ENCODE measurements at regions not wholly inside any gene's neighbourhood (a gene's known extent, or its start where the extent isn't known, plus 50 kb on each side); places are given as distances from the start of the nearest gene placed in this dataset.

DNA sequence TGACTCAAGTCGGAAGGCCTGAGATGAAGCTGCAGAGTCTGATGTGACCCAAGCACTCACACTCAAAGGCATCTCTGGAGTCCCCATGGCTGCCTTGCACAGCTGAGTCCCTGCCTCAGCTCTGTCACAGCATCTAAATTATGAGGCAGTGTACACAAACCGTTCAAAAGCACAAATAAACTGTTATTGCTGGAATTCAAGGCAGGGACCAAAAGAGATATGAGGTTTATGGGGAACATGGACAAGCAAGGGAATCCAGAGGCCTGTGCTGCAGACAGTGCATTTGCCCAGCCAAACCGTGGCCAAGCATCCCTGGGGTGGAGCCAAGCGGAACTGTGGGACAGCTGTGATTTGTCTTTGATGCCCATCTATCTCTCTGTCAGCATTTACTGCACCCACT lies 91.3 kb downstream of the RPS29 start:
- TF ChIP-seq, protein P1, sequence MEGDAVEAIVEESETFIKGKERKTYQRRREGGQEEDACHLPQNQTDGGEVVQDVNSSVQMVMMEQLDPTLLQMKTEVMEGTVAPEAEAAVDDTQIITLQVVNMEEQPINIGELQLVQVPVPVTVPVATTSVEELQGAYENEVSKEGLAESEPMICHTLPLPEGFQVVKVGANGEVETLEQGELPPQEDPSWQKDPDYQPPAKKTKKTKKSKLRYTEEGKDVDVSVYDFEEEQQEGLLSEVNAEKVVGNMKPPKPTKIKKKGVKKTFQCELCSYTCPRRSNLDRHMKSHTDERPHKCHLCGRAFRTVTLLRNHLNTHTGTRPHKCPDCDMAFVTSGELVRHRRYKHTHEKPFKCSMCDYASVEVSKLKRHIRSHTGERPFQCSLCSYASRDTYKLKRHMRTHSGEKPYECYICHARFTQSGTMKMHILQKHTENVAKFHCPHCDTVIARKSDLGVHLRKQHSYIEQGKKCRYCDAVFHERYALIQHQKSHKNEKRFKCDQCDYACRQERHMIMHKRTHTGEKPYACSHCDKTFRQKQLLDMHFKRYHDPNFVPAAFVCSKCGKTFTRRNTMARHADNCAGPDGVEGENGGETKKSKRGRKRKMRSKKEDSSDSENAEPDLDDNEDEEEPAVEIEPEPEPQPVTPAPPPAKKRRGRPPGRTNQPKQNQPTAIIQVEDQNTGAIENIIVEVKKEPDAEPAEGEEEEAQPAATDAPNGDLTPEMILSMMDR (IDR thresholded peaks at IDR 0.05), result no peak
- TF ChIP-seq NFIC (IDR thresholded peaks at IDR 0.05; ENCODE audit: borderline replicate concordance) (no peak), SMC3 (IDR thresholded peaks at IDR 0.05; ENCODE audit: low read depth, low read length) (no peak), SIN3A (IDR thresholded peaks at IDR 0.05; ENCODE audit: borderline replicate concordance, low read depth, low read length) (no peak), TAF1 (IDR thresholded peaks at IDR 0.05; ENCODE audit: borderline replicate concordance, low read depth, low read length) (no peak), YY1 (IDR thresholded peaks at IDR 0.05; ENCODE audit: low read depth) (no peak), EZH2phosphoT487 (IDR thresholded peaks at IDR 0.05; ENCODE audit: borderline replicate concordance, low read depth) (no peak), RAD21 (IDR thresholded peaks at IDR 0.05; ENCODE audit: low read length) (no peak), EP300 (IDR thresholded peaks at IDR 0.05; ENCODE audit: borderline replicate concordance in 1 of 2, low read depth in 1 of 2, low read length in 1 of 2) (no peak), POLR2AphosphoS5 (IDR thresholded peaks at IDR 0.05; ENCODE audit: low read depth, low read length) (no peak)

Data from SK-N-SH (cell line).